Stomach smooth muscle (tissue), 2 donors: ENCODE measurements at regions not wholly inside any gene's neighbourhood (a gene's known extent, or its start where the extent isn't known, plus 50 kb on each side); places are given as distances from the start of the nearest gene placed in this dataset.

Experiments
- H3K27ac ChIP-seq: one replicate; pipeline ENCODE4 v1.7.0; 2013; ENCODE audit warnings: mild to moderate bottlenecking, low read length, inconsistent platforms
- H3K27me3 ChIP-seq, 2 donors: one replicate each; pipeline ENCODE4 v1.7.0; 2013; ENCODE audit warnings: low read length in 2 of 2; ENCODE audit not compliant: insufficient read depth in 2 of 2, control insufficient read depth in 1 of 2
- H3K36me3 ChIP-seq, 2 donors: one replicate each; pipeline ENCODE4 v1.7.0; 2013; ENCODE audit warnings: low read length in 2 of 2; ENCODE audit not compliant: control insufficient read depth in 2 of 2, insufficient read depth in 2 of 2
- H3K4me1 ChIP-seq: one replicate; pipeline ENCODE4 v1.7.0; 2013; ENCODE audit warnings: low read length; ENCODE audit not compliant: control insufficient read depth, insufficient read depth
- H3K4me3 ChIP-seq, 2 donors: one replicate each; pipeline ENCODE4 v1.7.0; 2013; ENCODE audit warnings: low read length in 2 of 2
- H3K9ac ChIP-seq, 2 donors: one replicate each; pipeline ENCODE4 v1.7.0; 2013; ENCODE audit warnings: low read length in 2 of 2, mild to moderate bottlenecking in 1 of 2
- H3K9me3 ChIP-seq, 2 donors: one replicate each; pipeline ENCODE4 v1.7.0; 2013; ENCODE audit warnings: low read length in 2 of 2; ENCODE audit not compliant: control insufficient read depth in 2 of 2
- donor health status: healthy.
- donor health status: Pancreatic carcinoma.

DNA sequence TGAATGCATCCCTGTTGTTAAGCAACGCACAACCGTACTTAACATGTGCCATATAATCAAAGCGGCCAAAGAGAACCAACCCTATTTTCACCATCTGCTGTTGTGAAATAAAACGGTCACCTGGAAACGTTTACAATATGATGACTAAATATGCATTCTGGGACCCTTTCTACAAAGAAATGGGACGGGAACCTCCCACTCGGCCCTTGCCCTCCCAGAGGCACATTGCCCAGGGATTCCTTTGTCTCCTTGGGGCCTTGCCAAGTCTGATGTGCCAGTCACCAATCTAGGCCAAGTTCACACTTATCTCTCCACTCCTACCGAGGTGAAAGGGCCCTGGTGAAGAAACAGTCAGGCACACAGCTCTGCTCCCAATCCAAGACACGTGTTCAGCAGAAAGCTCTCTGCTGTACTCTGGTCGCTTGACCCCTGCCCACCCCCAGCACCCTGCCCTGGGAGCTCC lies 427.4 kb upstream of the JARID2 start:
- Histone ChIP-seq H3K27ac (no peak overlapping the region), H3K36me3 (no peaks in the 10 kb centered on the region), H3K27me3 (no peaks in the 10 kb centered on the region), H3K4me1 (no peaks in the 10 kb centered on the region), H3K9ac (no peak overlapping the region), H3K9me3 (no peaks in the 10 kb centered on the region), H3K4me3 (no peak overlapping the region)

- no peak overlapping the region for H3K27ac ChIP-seq
- H3K27me3 ChIP-seq = no peaks in the 10 kb centered on the region
- H3K36me3 ChIP-seq = no peaks in the 10 kb centered on the region
- H3K4me3 ChIP-seq = no peak overlapping the region
- H3K9ac ChIP-seq = no peak overlapping the region
- no peaks in the 10 kb centered on the region for H3K9me3 ChIP-seq
- H3K4me1 ChIP-seq = no peaks in the 10 kb centered on the region
Measured at GRCh38 chr6:14819001-14819400, 426.9 kb upstream of the JARID2 start.

GRCh38 chr6:14819840-14820420 lies 425.9 kb upstream of the JARID2 start:
- Histone ChIP-seq H3K4me3 (no peak overlapping the region), H3K4me1 (no peaks in the 10 kb centered on the region)

DNA sequence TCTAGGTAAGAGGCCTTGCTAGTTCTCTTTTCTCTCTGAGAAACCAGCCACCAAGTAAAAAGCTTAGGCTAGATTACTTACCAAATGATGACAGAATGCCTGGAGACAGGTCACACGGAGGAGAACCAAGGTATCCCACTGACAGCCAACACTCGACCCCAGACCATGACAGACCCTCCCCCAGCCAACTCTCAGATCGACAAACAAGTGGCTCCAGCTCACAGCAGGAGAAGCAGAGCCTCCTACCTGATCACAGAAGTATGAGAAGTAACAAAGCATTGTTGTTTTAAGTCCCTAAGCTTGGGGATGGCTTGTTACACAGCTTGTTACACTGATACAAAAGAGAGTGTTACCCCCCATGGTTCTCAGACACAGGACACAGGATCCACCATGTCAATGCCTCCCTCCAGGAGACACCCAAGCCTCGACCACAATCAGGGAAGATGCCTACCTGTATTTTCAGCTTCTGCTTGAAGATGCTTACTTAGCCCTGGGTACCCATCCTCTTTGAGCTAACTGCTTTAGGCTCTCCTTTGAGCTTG lies 423.8 kb upstream of the JARID2 start:
- H3K4me1 ChIP-seq = no peaks in the 10 kb centered on the region
- H3K9me3 ChIP-seq = no peaks in the 10 kb centered on the region
- no peak overlapping the region for H3K9ac ChIP-seq
- H3K27ac ChIP-seq = no peak overlapping the region
- H3K4me3 ChIP-seq = no peak overlapping the region
- H3K27me3 ChIP-seq = no peaks in the 10 kb centered on the region
- H3K36me3 ChIP-seq = no peaks in the 10 kb centered on the region

More at GRCh38 chr6:14819840-14820420, 425.9 kb upstream of the JARID2 start:
- H3K27ac ChIP-seq = no peak overlapping the region
- H3K27me3 ChIP-seq = no peaks in the 10 kb centered on the region
- no peaks in the 10 kb centered on the region for H3K9me3 ChIP-seq
- H3K36me3 ChIP-seq = no peaks in the 10 kb centered on the region
- H3K9ac ChIP-seq = no peak overlapping the region

GRCh38 chr6:14822679-14823078 lies 423.2 kb upstream of the JARID2 start:
- H3K36me3 ChIP-seq = no peaks in the 10 kb centered on the region
- no peaks in the 10 kb centered on the region for H3K9me3 ChIP-seq
- no peaks in the 10 kb centered on the region for H3K4me1 ChIP-seq
- H3K4me3 ChIP-seq = no peak overlapping the region
- H3K27ac ChIP-seq = no peak overlapping the region
- H3K27me3 ChIP-seq = no peaks in the 10 kb centered on the region
- H3K9ac ChIP-seq = no peak overlapping the region

- H3K27me3 ChIP-seq = no peaks in the 10 kb centered on the region
- no peak overlapping the region for H3K27ac ChIP-seq
- no peaks in the 10 kb centered on the region for H3K4me1 ChIP-seq
- H3K4me3 ChIP-seq = no peak overlapping the region
- H3K9me3 ChIP-seq = no peaks in the 10 kb centered on the region
- no peaks in the 10 kb centered on the region for H3K36me3 ChIP-seq
- H3K9ac ChIP-seq = no peak overlapping the region
Measured at GRCh38 chr6:14824060-14824459, 421.8 kb upstream of the JARID2 start.

- Histone ChIP-seq H3K36me3 (no peaks in the 10 kb centered on the region), H3K27me3 (no peaks in the 10 kb centered on the region), H3K27ac (no peak overlapping the region), H3K9ac (no peak overlapping the region), H3K4me1 (no peaks in the 10 kb centered on the region), H3K4me3 (no peak overlapping the region), H3K9me3 (no peaks in the 10 kb centered on the region)
Measured at GRCh38 chr6:14824484-14825275, 421.2 kb upstream of the JARID2 start.

DNA sequence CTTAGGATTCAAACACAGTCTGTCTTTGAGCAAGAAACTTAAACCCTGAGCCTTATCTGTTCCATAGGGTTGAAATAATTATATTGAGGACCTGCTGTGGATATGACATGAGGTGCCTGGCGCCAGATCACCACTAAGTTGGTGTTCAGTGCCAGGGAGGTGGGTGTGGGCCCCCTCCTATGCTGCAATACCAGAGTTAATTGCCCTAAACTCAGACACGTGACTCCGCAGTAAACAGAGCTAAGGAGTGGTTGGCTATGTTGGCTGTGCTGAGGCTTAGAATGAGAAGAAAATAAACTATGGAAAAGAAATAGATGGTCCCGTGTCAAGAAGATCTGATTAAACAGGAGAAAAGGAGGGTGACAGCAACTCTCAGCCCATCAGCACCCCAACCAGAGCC lies 419.4 kb upstream of the JARID2 start:
- Histone ChIP-seq H3K27me3 (no peaks in the 10 kb centered on the region), H3K9ac (no peak overlapping the region), H3K27ac (no peak overlapping the region), H3K36me3 (no peaks in the 10 kb centered on the region), H3K4me3 (no peak overlapping the region), H3K4me1 (no peaks in the 10 kb centered on the region), H3K9me3 (no peaks in the 10 kb centered on the region)

DNA sequence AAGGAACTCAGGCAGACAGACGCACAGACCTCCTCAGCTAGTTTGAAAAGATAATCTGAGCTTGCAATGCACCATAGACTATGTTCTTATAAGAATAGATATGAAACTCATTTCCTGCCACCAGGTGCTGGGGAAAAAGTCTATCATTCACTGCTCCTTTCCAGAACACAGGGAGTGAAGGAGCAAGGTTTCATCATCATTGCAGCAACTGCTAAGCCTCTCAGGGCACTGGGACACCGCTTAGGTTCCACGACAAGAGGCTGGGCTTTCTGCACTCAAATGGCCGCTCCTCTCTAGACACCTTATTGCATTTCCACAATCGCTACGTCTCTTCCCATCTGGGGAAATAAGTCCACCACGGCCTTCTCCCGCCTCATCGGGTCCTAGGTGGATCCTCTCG lies 418.5 kb upstream of the JARID2 start:
- H3K27me3 ChIP-seq = no peaks in the 10 kb centered on the region
- H3K9ac ChIP-seq = no peak overlapping the region
- no peaks in the 10 kb centered on the region for H3K4me1 ChIP-seq
- H3K9me3 ChIP-seq = no peaks in the 10 kb centered on the region
- no peak overlapping the region for H3K27ac ChIP-seq
- no peak overlapping the region for H3K4me3 ChIP-seq
- no peaks in the 10 kb centered on the region for H3K36me3 ChIP-seq

DNA sequence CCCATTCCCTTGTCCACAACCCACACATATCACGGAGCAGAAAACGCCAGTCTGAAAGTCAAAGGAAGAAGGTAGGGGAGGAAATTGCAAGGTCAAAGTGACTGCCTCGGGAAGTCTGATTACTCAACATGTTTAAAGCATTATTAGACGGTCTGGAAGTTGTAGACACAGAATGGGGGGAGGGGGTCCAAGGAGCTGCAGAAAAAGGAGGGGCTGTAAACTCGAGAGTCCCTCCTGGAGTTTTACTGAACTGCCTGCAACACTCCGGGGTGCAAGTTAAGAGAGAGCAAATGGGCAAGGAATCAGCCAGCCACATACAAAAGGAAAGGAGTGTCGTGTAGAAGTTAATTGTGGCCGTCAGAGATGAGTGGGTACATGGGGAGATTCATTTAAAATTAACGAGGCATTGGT lies 417.7 kb upstream of the JARID2 start:
- no peak overlapping the region for H3K27ac ChIP-seq
- H3K36me3 ChIP-seq = no peaks in the 10 kb centered on the region
- no peaks in the 10 kb centered on the region for H3K4me1 ChIP-seq
- no peak overlapping the region for H3K9ac ChIP-seq
- no peak overlapping the region for H3K4me3 ChIP-seq
- H3K27me3 ChIP-seq = no peaks in the 10 kb centered on the region
- H3K9me3 ChIP-seq = no peaks in the 10 kb centered on the region

- Histone ChIP-seq H3K4me1 (no peaks in the 10 kb centered on the region), H3K36me3 (no peaks in the 10 kb centered on the region), H3K4me3 (no peak overlapping the region), H3K9ac (no peak overlapping the region), H3K27me3 (no peaks in the 10 kb centered on the region), H3K27ac (no peak overlapping the region), H3K9me3 (no peaks in the 10 kb centered on the region)
Measured at GRCh38 chr6:14831070-14831469, 414.8 kb upstream of the JARID2 start.
